ENCODE measurements at regions not wholly inside any gene's neighbourhood (a gene's known extent, or its start where the extent isn't known, plus 50 kb on each side); places are given as distances from the start of the nearest gene placed in this dataset.

DNA sequence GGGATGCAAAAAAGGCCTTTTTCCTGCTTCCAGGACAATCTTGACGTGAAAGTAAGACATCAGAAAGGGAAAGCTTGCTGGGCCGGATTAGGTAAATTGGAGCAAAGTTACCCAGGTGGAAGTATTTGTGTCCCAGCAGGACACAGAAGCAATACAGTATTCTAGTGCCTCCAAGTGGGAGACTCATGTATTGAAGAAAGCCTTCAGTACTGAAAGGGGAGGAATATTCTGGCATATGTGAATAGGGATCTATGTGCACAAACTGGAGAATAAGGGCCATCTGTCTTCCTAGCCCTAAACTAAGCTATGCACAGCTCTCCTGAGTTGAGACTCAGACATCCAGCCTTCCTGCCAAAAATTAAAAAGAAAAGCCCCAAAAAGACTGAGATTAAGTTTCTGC lies 327.3 kb upstream of the CDH8 start:
- DNase-seq (ENCODE audit: low spot score in 2 of 2, unreplicated experiment in 2 of 2) = no peak
- H3K27ac Mint-ChIP-seq = no peak overlapping the region
- TF ChIP-seq, protein P1, sequence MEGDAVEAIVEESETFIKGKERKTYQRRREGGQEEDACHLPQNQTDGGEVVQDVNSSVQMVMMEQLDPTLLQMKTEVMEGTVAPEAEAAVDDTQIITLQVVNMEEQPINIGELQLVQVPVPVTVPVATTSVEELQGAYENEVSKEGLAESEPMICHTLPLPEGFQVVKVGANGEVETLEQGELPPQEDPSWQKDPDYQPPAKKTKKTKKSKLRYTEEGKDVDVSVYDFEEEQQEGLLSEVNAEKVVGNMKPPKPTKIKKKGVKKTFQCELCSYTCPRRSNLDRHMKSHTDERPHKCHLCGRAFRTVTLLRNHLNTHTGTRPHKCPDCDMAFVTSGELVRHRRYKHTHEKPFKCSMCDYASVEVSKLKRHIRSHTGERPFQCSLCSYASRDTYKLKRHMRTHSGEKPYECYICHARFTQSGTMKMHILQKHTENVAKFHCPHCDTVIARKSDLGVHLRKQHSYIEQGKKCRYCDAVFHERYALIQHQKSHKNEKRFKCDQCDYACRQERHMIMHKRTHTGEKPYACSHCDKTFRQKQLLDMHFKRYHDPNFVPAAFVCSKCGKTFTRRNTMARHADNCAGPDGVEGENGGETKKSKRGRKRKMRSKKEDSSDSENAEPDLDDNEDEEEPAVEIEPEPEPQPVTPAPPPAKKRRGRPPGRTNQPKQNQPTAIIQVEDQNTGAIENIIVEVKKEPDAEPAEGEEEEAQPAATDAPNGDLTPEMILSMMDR (IDR thresholded peaks at IDR 0.05; ENCODE audit: unreplicated experiment) = no peak

DNA sequence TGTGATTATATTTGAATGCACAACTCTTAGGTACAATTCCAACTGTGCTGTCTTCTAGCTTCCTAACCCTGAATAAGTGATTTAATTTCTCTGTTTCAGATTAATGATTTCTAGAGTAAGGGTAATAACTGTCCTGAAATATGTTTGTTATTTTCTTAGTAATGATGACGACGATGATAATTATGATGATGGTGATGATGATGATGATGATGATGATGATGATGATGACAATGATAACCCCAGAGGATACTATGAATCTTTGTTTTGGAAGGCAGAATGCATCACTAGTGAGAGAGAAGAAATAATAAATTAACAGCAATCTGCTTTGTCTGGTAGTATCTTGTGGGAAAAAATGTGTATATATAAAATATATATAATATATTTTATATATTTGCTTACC lies 317.1 kb upstream of the CDH8 start:
- TF ChIP-seq, protein P1 (IDR thresholded peaks at IDR 0.05; ENCODE audit: unreplicated experiment) = no peak
- no peak overlapping the region for H3K27ac Mint-ChIP-seq
- no peaks in the 10 kb centered on the region for H3K4me1 Mint-ChIP-seq
- peaks cover 1% of the 10 kb centered on the region for H3K27me3 Mint-ChIP-seq (ENCODE audit: low read depth)
- no peaks in the 10 kb centered on the region for H3K9me3 Mint-ChIP-seq
- no peak for DNase-seq (ENCODE audit: low spot score in 2 of 2, unreplicated experiment in 2 of 2)
- H3K4me3 Mint-ChIP-seq = no peak overlapping the region
- no peaks in the 10 kb centered on the region for H3K36me3 Mint-ChIP-seq

More for the DNA sequence above, 327.3 kb upstream of the CDH8 start:
- no peaks in the 10 kb centered on the region for H3K36me3 Mint-ChIP-seq
- no peaks in the 10 kb centered on the region for H3K9me3 Mint-ChIP-seq
- H3K4me3 Mint-ChIP-seq = no peak overlapping the region
- H3K4me1 Mint-ChIP-seq = no peaks in the 10 kb centered on the region
- no peaks in the 10 kb centered on the region for H3K27me3 Mint-ChIP-seq (ENCODE audit: low read depth)

DNA sequence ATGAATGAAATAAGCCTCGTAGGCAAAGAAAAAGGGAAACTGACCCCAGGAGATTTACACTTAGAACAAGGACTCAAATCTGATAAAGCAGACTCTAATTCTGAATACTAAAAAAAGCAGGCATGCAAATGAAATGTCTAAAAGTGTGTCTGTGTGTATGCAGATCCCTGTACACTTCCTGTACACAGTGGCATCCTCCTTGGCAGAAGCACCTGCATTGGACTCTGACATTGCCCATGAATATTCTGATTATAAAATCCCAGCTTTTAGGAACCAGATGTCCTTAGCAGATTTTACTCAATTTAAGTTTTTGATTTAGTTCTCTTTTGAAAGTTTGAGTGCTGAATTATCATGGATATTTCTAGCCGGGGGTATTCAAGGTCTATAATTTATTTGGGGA lies 306.0 kb upstream of the CDH8 start:
- H3K4me1 Mint-ChIP-seq = no peaks in the 10 kb centered on the region
- H3K4me3 Mint-ChIP-seq = no peak overlapping the region
- peaks cover 4% of the 10 kb centered on the region for H3K27me3 Mint-ChIP-seq (ENCODE audit: low read depth)
- TF ChIP-seq, protein P1 (IDR thresholded peaks at IDR 0.05; ENCODE audit: unreplicated experiment) = no peak
- H3K27ac Mint-ChIP-seq = no peak overlapping the region
- H3K36me3 Mint-ChIP-seq = no peaks in the 10 kb centered on the region
- H3K9me3 Mint-ChIP-seq = no peaks in the 10 kb centered on the region
- no peak for DNase-seq (ENCODE audit: low spot score in 2 of 2, unreplicated experiment in 2 of 2)

DNA sequence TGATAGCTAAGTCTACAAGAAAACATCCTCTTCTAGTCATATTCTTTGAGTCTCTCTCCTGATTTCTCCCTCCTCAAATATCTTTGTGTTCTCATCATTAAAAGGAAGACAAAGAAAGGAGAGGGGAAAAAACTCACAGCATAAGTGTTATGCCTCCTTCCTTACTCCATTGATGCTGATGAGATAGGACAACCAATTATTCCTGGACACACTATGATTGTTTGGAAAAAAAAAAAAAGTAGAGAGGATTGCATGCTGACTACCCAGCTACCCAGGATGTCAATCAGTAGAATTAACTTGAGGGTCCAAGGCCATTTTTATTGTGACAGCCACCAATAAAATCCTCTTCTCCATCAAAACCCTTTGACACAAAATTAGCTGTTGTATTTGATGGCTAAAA lies 299.1 kb upstream of the CDH8 start:
- no peak for DNase-seq (ENCODE audit: low spot score in 2 of 2, unreplicated experiment in 2 of 2)
- Mint-ChIP-seq H3K27ac (no peak overlapping the region), H3K9me3 (no peaks in the 10 kb centered on the region), H3K27me3 (ENCODE audit: low read depth) (no peaks in the 10 kb centered on the region), H3K36me3 (no peaks in the 10 kb centered on the region), H3K4me3 (no peak overlapping the region), H3K4me1 (no peaks in the 10 kb centered on the region)
- TF ChIP-seq, protein P1 (IDR thresholded peaks at IDR 0.05; ENCODE audit: unreplicated experiment) = no peak

DNA sequence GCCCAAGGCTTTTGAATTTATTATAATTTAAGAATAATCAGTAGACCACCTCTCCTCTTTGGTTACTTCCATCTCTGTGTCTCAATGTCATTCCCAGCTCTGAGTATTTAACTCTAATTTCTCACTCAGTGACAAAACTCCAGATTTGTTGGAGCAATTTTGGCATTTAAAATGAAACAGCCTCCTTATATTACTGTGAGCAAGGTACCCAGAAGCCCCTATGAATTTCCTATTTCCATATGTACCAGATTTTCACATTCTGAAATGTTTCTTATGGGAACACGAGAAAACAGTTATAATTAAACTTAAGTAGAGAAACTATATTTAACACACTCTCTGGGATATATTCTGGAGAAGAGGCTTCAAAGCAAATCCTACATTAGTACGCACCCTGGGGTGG lies 285.4 kb upstream of the CDH8 start:
- Mint-ChIP-seq H3K36me3 (no peaks in the 10 kb centered on the region), H3K27ac (no peak overlapping the region), H3K27me3 (ENCODE audit: low read depth) (peaks cover 4% of the 10 kb centered on the region), H3K4me1 (no peaks in the 10 kb centered on the region), H3K4me3 (no peak overlapping the region), H3K9me3 (no peaks in the 10 kb centered on the region)
- TF ChIP-seq, protein P1 (IDR thresholded peaks at IDR 0.05; ENCODE audit: unreplicated experiment) = no peak
- no peak for DNase-seq (ENCODE audit: low spot score in 2 of 2, unreplicated experiment in 2 of 2)

DNA sequence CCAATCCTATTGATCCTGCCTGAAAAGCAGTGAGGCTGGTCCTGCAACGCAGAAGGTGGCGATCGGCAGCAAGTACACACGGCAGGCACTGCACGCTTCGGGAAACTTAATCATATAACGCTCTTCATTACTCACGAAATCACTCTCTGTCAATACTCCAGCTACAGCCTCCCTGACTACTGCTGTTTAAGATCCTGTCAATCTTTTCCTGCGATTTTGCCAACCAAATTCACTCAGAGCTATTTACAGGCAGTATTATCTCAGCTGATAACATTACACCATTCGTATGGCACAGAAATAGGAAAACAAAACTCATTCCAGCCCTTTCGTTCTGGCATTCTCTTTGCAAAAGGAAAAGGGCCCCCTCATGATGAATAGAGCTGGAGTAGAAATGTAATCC lies 262.4 kb upstream of the CDH8 start:
- DNase-seq (ENCODE audit: low spot score in 2 of 2, unreplicated experiment in 2 of 2) = no peak
- H3K4me1 Mint-ChIP-seq = no peaks in the 10 kb centered on the region
- H3K4me3 Mint-ChIP-seq = no peak overlapping the region
- H3K27ac Mint-ChIP-seq = no peak overlapping the region
- H3K27me3 Mint-ChIP-seq (ENCODE audit: low read depth) = peaks cover 4% of the 10 kb centered on the region
- TF ChIP-seq, protein P1 (IDR thresholded peaks at IDR 0.05; ENCODE audit: unreplicated experiment) = no peak
- no peaks in the 10 kb centered on the region for H3K36me3 Mint-ChIP-seq
- peaks cover 5% of the 10 kb centered on the region for H3K9me3 Mint-ChIP-seq

Measured in mesothelial cell of epicardium (in vitro differentiated cells).